ENCODE measurements at regions not wholly inside any gene's neighbourhood (a gene's known extent, or its start where the extent isn't known, plus 50 kb on each side); places are given as distances from the start of the nearest gene placed in this dataset.

- POLR2A ChIA-PET, result no interaction called here
- no peak overlapping the region for H3K4me3 ChIP-seq (ENCODE audit: low read length)
- peaks cover 0 to 7% (median 0%) of the 10 kb centered on the region in 5 donors for H3K9me3 Mint-ChIP-seq
- H3K27me3 ChIP-seq (ENCODE audit: insufficient read depth, low read length, poor library complexity, severe bottlenecking), result no peaks in the 10 kb centered on the region
- H3K9me3 ChIP-seq (ENCODE audit: low read length), result no peaks in the 10 kb centered on the region
- no peak overlapping the region for H3K27ac ChIP-seq (ENCODE audit: low read depth, low read length)
- no peaks in the 10 kb centered on the region for H3K36me3 Mint-ChIP-seq
- H3K4me3 Mint-ChIP-seq, result no peak overlapping the region
- H3K36me3 ChIP-seq (ENCODE audit: insufficient read depth, low read length), result no peaks in the 10 kb centered on the region
- no peaks in the 10 kb centered on the region for H3K27me3 Mint-ChIP-seq
- CTCF ChIA-PET, result no interaction called here
- no peak overlapping the region for H3K27ac Mint-ChIP-seq
- DNase-seq, result no peak
- no peaks in the 10 kb centered on the region for H3K4me1 ChIP-seq (ENCODE audit: insufficient read depth, low read length)
- no peaks in the 10 kb centered on the region for H3K4me1 Mint-ChIP-seq
Measured at GRCh38 chr9:73579823-73580222, 428.2 kb downstream of the ANXA1 start.

- no peak for DNase-seq
- Histone ChIP-seq H3K36me3 (ENCODE audit: insufficient read depth, low read length) (no peaks in the 10 kb centered on the region), H3K4me1 (ENCODE audit: insufficient read depth, low read length) (no peaks in the 10 kb centered on the region), H3K4me3 (ENCODE audit: low read length) (no peak overlapping the region), H3K27me3 (ENCODE audit: insufficient read depth, low read length, poor library complexity, severe bottlenecking) (no peaks in the 10 kb centered on the region), H3K27ac (ENCODE audit: low read depth, low read length) (no peak overlapping the region), H3K9me3 (ENCODE audit: low read length) (no peaks in the 10 kb centered on the region)
- Mint-ChIP-seq H3K4me3 (no peak overlapping the region), H3K4me1 (no peaks in the 10 kb centered on the region), H3K27ac (no peak overlapping the region), H3K27me3 (no peaks in the 10 kb centered on the region), H3K9me3 (peaks cover 0 to 16% (median 2%) of the 10 kb centered on the region in 5 donors), H3K36me3 (no peaks in the 10 kb centered on the region)
- ChIA-PET POLR2A (no interaction called here), CTCF (no interaction called here)
Measured at GRCh38 chr9:73583576-73583975, 431.9 kb downstream of the ANXA1 start.

DNA sequence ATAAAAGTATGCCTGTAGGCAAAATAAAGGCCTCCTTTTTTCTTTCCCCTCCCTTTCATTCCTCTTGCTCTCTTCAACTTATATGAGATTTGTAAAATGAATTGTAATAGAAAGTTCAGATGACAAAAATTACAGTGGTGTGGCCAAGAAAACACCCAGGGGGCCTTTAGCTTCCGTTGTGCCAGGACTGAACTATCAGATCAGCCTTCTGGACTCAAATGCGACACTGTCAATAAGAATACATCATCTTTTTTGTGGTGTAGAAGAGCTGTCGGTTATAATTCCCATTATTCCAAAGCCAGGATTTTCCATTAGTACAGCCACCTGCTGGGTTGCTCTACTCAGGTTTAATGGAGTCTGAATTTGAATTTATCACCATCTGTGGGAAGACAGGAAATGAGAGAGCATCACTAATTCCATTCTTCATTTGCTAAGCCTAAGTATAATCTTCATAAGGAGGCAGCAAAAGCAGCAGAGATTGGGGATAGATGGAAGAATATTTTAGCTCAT is 443.4 kb downstream of the ANXA1 start:
- no peak for DNase-seq
- no peaks in the 10 kb centered on the region for H3K27me3 ChIP-seq (ENCODE audit: insufficient read depth, low read length, poor library complexity, severe bottlenecking)
- Mint-ChIP-seq H3K4me1 (no peaks in the 10 kb centered on the region), H3K4me3 (no peak overlapping the region), H3K27me3 (no peaks in the 10 kb centered on the region), H3K27ac (no peak overlapping the region), H3K9me3 (peaks cover 0 to 3% (median 1%) of the 10 kb centered on the region in 5 donors), H3K36me3 (no peaks in the 10 kb centered on the region)
- no peak overlapping the region for H3K4me3 ChIP-seq (ENCODE audit: low read length)
- no peaks in the 10 kb centered on the region for H3K36me3 ChIP-seq (ENCODE audit: insufficient read depth, low read length)
- H3K4me1 ChIP-seq (ENCODE audit: insufficient read depth, low read length), result no peaks in the 10 kb centered on the region
- ChIA-PET CTCF (no interaction called here), POLR2A (no interaction called here)
- no peak overlapping the region for H3K27ac ChIP-seq (ENCODE audit: low read depth, low read length)
- H3K9me3 ChIP-seq (ENCODE audit: low read length), result no peaks in the 10 kb centered on the region

DNA sequence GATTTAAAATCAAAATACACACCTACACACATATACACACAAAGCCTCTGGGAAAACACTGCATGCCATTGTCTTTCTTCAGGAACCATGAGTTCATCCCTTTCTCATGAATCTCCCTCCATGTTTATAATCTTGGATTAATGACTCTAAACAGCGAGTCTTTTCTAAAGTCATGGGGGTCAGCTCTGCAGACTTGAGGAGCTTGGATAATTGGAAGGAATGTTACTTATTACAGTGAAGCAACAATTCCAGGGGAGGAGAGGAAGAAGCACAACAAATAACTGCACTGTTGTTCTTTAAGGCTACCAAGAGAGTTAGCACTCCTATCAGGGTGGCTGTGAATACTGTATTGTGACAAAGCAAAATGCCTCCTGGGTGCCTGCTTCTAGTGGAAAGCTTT is 444.7 kb downstream of the ANXA1 start:
- Histone ChIP-seq H3K36me3 (ENCODE audit: insufficient read depth, low read length) (no peaks in the 10 kb centered on the region), H3K4me1 (ENCODE audit: insufficient read depth, low read length) (no peaks in the 10 kb centered on the region), H3K27ac (ENCODE audit: low read depth, low read length) (no peak overlapping the region), H3K9me3 (ENCODE audit: low read length) (no peaks in the 10 kb centered on the region), H3K4me3 (ENCODE audit: low read length) (no peak overlapping the region), H3K27me3 (ENCODE audit: insufficient read depth, low read length, poor library complexity, severe bottlenecking) (no peaks in the 10 kb centered on the region)
- no peak overlapping the region for H3K4me3 Mint-ChIP-seq
- CTCF ChIA-PET, result no interaction called here
- H3K4me1 Mint-ChIP-seq, result no peaks in the 10 kb centered on the region
- POLR2A ChIA-PET, result no interaction called here
- peaks cover 0 to 5% (median 1%) of the 10 kb centered on the region in 5 donors for H3K9me3 Mint-ChIP-seq
- no peaks in the 10 kb centered on the region for H3K36me3 Mint-ChIP-seq
- H3K27ac Mint-ChIP-seq, result no peak overlapping the region
- DNase-seq, result no peak
- H3K27me3 Mint-ChIP-seq, result no peaks in the 10 kb centered on the region

GRCh38 chr9:73597039-73597438 is 445.4 kb downstream of the ANXA1 start:
- no peak overlapping the region for H3K27ac Mint-ChIP-seq
- Histone ChIP-seq H3K27me3 (ENCODE audit: insufficient read depth, low read length, poor library complexity, severe bottlenecking) (no peaks in the 10 kb centered on the region), H3K9me3 (ENCODE audit: low read length) (no peaks in the 10 kb centered on the region), H3K4me1 (ENCODE audit: insufficient read depth, low read length) (no peaks in the 10 kb centered on the region), H3K36me3 (ENCODE audit: insufficient read depth, low read length) (no peaks in the 10 kb centered on the region), H3K27ac (ENCODE audit: low read depth, low read length) (no peak overlapping the region), H3K4me3 (ENCODE audit: low read length) (no peak overlapping the region)
- CTCF ChIA-PET, result no interaction called here
- H3K36me3 Mint-ChIP-seq, result no peaks in the 10 kb centered on the region
- H3K4me1 Mint-ChIP-seq, result no peaks in the 10 kb centered on the region
- POLR2A ChIA-PET, result no interaction called here
- H3K4me3 Mint-ChIP-seq, result no peak overlapping the region
- H3K27me3 Mint-ChIP-seq, result no peaks in the 10 kb centered on the region
- H3K9me3 Mint-ChIP-seq, result peaks cover 0 to 5% (median 1%) of the 10 kb centered on the region in 5 donors
- no peak for DNase-seq

DNA sequence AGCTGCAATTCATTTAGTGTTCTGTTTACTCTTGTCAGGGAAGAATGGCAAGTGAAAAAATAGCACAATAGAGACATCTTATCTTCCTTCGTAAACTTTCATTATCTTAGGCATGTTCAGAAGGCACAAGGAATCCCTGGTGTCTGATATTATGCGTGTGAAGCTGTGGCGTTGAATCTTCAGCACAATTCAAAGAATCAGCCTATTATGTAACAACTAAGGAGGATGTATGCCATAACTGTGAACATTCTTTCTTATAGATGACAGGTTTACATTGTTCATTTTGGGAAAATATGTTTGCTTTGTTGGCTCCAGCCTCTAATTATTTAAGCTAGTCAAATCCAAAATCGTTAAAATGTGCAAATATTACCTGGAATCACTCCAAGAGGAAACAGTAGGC is 446.1 kb downstream of the ANXA1 start:
- ChIA-PET POLR2A (no interaction called here), CTCF (no interaction called here)
- DNase-seq, result no peak
- Mint-ChIP-seq H3K4me3 (no peak overlapping the region), H3K27me3 (no peaks in the 10 kb centered on the region), H3K4me1 (no peaks in the 10 kb centered on the region), H3K27ac (no peak overlapping the region), H3K36me3 (no peaks in the 10 kb centered on the region), H3K9me3 (peaks cover 0 to 5% (median 1%) of the 10 kb centered on the region in 5 donors)
- Histone ChIP-seq H3K9me3 (ENCODE audit: low read length) (no peaks in the 10 kb centered on the region), H3K36me3 (ENCODE audit: insufficient read depth, low read length) (no peaks in the 10 kb centered on the region), H3K27ac (ENCODE audit: low read depth, low read length) (no peak overlapping the region), H3K27me3 (ENCODE audit: insufficient read depth, low read length, poor library complexity, severe bottlenecking) (no peaks in the 10 kb centered on the region), H3K4me1 (ENCODE audit: insufficient read depth, low read length) (no peaks in the 10 kb centered on the region), H3K4me3 (ENCODE audit: low read length) (no peak overlapping the region)

DNA sequence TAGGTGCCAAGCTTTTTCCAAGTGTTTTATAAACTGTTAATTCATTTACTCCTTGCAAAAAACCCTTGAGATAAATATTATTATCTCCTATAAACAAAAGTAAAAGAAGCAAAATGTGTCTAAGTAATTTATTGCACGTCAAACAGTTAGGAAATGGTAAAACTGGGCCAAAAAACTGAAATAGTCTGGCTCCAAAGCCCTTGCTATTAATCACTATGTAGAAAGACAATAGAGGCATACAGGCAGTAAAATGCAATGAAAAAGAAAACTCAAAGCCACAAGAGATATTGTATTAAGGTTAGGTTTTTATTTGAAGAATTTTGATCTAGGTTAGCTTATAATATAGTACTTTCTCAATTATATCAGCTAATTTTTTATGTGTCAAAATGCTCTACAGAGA is 457.7 kb downstream of the ANXA1 start:
- H3K27ac Mint-ChIP-seq, result no peak overlapping the region
- no peaks in the 10 kb centered on the region for H3K36me3 Mint-ChIP-seq
- H3K4me1 Mint-ChIP-seq, result no peaks in the 10 kb centered on the region
- H3K27me3 ChIP-seq (ENCODE audit: insufficient read depth, low read length, poor library complexity, severe bottlenecking), result no peaks in the 10 kb centered on the region
- peaks cover 0 to 1% of the 10 kb centered on the region in 2 donors for H3K27me3 Mint-ChIP-seq
- no peaks in the 10 kb centered on the region for H3K36me3 ChIP-seq (ENCODE audit: insufficient read depth, low read length)
- H3K4me1 ChIP-seq (ENCODE audit: insufficient read depth, low read length), result no peaks in the 10 kb centered on the region
- no peak overlapping the region for H3K4me3 Mint-ChIP-seq
- H3K4me3 ChIP-seq (ENCODE audit: low read length), result no peak overlapping the region
- ChIA-PET POLR2A (no interaction called here), CTCF (no interaction called here)
- H3K27ac ChIP-seq (ENCODE audit: low read depth, low read length), result no peak overlapping the region
- H3K9me3 ChIP-seq (ENCODE audit: low read length), result no peaks in the 10 kb centered on the region
- peaks cover 0 to 9% (median 7%) of the 10 kb centered on the region in 5 donors for H3K9me3 Mint-ChIP-seq
- DNase-seq, result no peak

GRCh38 chr9:73611032-73611431 is 459.4 kb downstream of the ANXA1 start:
- POLR2A ChIA-PET, result no interaction called here
- Histone ChIP-seq H3K4me1 (ENCODE audit: insufficient read depth, low read length) (no peaks in the 10 kb centered on the region), H3K27ac (ENCODE audit: low read depth, low read length) (no peak overlapping the region), H3K9me3 (ENCODE audit: low read length) (no peaks in the 10 kb centered on the region), H3K36me3 (ENCODE audit: insufficient read depth, low read length) (no peaks in the 10 kb centered on the region), H3K4me3 (ENCODE audit: low read length) (no peak overlapping the region), H3K27me3 (ENCODE audit: insufficient read depth, low read length, poor library complexity, severe bottlenecking) (no peaks in the 10 kb centered on the region)
- CTCF ChIA-PET, result no interaction called here
- no peaks in the 10 kb centered on the region for H3K27me3 Mint-ChIP-seq
- H3K4me3 Mint-ChIP-seq, result no peak overlapping the region
- H3K36me3 Mint-ChIP-seq, result no peaks in the 10 kb centered on the region
- H3K4me1 Mint-ChIP-seq, result no peaks in the 10 kb centered on the region
- peaks cover 1 to 9% (median 7%) of the 10 kb centered on the region in 5 donors for H3K9me3 Mint-ChIP-seq
- DNase-seq, result no peak
- no peak overlapping the region for H3K27ac Mint-ChIP-seq

- no peak for DNase-seq
- Histone ChIP-seq H3K36me3 (ENCODE audit: insufficient read depth, low read length) (no peaks in the 10 kb centered on the region), H3K4me3 (ENCODE audit: low read length) (no peak overlapping the region), H3K4me1 (ENCODE audit: insufficient read depth, low read length) (no peaks in the 10 kb centered on the region), H3K9me3 (ENCODE audit: low read length) (no peaks in the 10 kb centered on the region), H3K27me3 (ENCODE audit: insufficient read depth, low read length, poor library complexity, severe bottlenecking) (no peaks in the 10 kb centered on the region), H3K27ac (ENCODE audit: low read depth, low read length) (no peak overlapping the region)
- H3K36me3 Mint-ChIP-seq, result no peaks in the 10 kb centered on the region
- peaks cover 1 to 7% (median 4%) of the 10 kb centered on the region in 5 donors for H3K9me3 Mint-ChIP-seq
- H3K27me3 Mint-ChIP-seq, result no peaks in the 10 kb centered on the region
- no peak overlapping the region for H3K27ac Mint-ChIP-seq
- POLR2A ChIA-PET, result no interaction called here
- H3K4me1 Mint-ChIP-seq, result no peaks in the 10 kb centered on the region
- no peak overlapping the region for H3K4me3 Mint-ChIP-seq
- CTCF ChIA-PET, result no interaction called here
Measured at GRCh38 chr9:73613092-73613701, 461.5 kb downstream of the ANXA1 start.
